ENCODE measurements at regions not wholly inside any gene's neighbourhood (a gene's known extent, or its start where the extent isn't known, plus 50 kb on each side); places are given as distances from the start of the nearest gene placed in this dataset.

- no peak for TF ChIP-seq TAF1 (IDR thresholded peaks at IDR 0.05; ENCODE audit: borderline replicate concordance, insufficient read depth, low read length)
- TF ChIP-seq, protein P1, sequence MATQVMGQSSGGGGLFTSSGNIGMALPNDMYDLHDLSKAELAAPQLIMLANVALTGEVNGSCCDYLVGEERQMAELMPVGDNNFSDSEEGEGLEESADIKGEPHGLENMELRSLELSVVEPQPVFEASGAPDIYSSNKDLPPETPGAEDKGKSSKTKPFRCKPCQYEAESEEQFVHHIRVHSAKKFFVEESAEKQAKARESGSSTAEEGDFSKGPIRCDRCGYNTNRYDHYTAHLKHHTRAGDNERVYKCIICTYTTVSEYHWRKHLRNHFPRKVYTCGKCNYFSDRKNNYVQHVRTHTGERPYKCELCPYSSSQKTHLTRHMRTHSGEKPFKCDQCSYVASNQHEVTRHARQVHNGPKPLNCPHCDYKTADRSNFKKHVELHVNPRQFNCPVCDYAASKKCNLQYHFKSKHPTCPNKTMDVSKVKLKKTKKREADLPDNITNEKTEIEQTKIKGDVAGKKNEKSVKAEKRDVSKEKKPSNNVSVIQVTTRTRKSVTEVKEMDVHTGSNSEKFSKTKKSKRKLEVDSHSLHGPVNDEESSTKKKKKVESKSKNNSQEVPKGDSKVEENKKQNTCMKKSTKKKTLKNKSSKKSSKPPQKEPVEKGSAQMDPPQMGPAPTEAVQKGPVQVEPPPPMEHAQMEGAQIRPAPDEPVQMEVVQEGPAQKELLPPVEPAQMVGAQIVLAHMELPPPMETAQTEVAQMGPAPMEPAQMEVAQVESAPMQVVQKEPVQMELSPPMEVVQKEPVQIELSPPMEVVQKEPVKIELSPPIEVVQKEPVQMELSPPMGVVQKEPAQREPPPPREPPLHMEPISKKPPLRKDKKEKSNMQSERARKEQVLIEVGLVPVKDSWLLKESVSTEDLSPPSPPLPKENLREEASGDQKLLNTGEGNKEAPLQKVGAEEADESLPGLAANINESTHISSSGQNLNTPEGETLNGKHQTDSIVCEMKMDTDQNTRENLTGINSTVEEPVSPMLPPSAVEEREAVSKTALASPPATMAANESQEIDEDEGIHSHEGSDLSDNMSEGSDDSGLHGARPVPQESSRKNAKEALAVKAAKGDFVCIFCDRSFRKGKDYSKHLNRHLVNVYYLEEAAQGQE (IDR thresholded peaks at IDR 0.05; ENCODE audit: insufficient read depth in 1 of 2, low read depth in 2 of 2, low read length in 2 of 2) = no peak
- TF ChIP-seq POLR2AphosphoS5 (IDR thresholded peaks at IDR 0.05; ENCODE audit: low read depth, low read length) = no peak
- TF ChIP-seq FOXP2 (optimal IDR thresholded peaks at IDR 0.05; ENCODE audit: borderline replicate concordance, extremely low read depth, extremely low read length, insufficient read depth) = no peak
- no peak for TF ChIP-seq SIN3A (IDR thresholded peaks at IDR 0.05; ENCODE audit: borderline replicate concordance, insufficient read depth, low read length)
Observed at GRCh38 chr4:18389115-18389514, 367.6 kb upstream of the LCORL start.

GRCh38 chr4:18388039-18388438 lies 366.5 kb upstream of the LCORL start:
- TF ChIP-seq SIN3A (IDR thresholded peaks at IDR 0.05; ENCODE audit: borderline replicate concordance, insufficient read depth, low read length) (no peak), POLR2AphosphoS5 (IDR thresholded peaks at IDR 0.05; ENCODE audit: low read depth, low read length) (no peak), FOXP2 (optimal IDR thresholded peaks at IDR 0.05; ENCODE audit: borderline replicate concordance, extremely low read depth, extremely low read length, insufficient read depth) (no peak), TAF1 (IDR thresholded peaks at IDR 0.05; ENCODE audit: borderline replicate concordance, insufficient read depth, low read length) (no peak)
- TF ChIP-seq, protein P1 (IDR thresholded peaks at IDR 0.05; ENCODE audit: insufficient read depth in 1 of 2, low read depth in 2 of 2, low read length in 2 of 2) = no peak

DNA sequence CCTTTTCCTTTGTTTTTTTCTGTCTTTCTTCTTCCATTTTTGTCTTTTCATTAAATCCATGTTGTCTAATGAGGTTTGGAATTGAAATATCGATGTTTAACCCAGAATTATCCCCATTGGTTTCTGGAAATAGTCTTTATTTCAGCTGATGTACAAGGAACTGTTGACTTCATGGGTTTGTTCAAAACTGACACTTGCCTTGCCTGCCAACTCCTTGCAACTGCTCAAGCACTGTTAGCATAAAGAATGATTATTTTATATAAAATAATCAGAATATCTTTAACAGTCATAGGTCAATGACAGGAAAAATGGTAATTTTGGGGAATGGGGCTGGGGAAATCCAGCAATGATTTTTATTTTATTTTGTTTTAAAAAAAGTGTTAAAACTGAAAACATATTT lies 359.6 kb upstream of the LCORL start:
- TF ChIP-seq FOXP2 (optimal IDR thresholded peaks at IDR 0.05; ENCODE audit: borderline replicate concordance, extremely low read depth, extremely low read length, insufficient read depth) (no peak), POLR2AphosphoS5 (IDR thresholded peaks at IDR 0.05; ENCODE audit: low read depth, low read length) (no peak), SIN3A (IDR thresholded peaks at IDR 0.05; ENCODE audit: borderline replicate concordance, insufficient read depth, low read length) (no peak), TAF1 (IDR thresholded peaks at IDR 0.05; ENCODE audit: borderline replicate concordance, insufficient read depth, low read length) (no peak)
- TF ChIP-seq, protein P1 (IDR thresholded peaks at IDR 0.05; ENCODE audit: insufficient read depth in 1 of 2, low read depth in 2 of 2, low read length in 2 of 2) = no peak

DNA sequence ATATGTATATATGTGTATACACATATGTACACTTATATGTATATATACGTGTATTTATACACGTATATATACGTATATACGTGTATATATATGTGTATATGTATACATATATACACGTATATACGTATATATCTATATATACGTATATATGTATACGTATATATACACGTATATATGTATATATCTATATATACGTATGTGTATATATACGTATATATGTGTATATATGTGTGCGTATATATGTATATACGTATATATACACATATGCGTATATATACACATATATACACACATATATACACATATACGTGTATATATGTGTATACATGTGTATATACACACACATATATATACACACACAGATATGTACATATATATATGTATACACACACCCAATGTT lies 348.0 kb upstream of the LCORL start:
- TF ChIP-seq TAF1 (IDR thresholded peaks at IDR 0.05; ENCODE audit: borderline replicate concordance, insufficient read depth, low read length) (no peak), POLR2AphosphoS5 (IDR thresholded peaks at IDR 0.05; ENCODE audit: low read depth, low read length) (no peak), SIN3A (IDR thresholded peaks at IDR 0.05; ENCODE audit: borderline replicate concordance, insufficient read depth, low read length) (no peak), FOXP2 (optimal IDR thresholded peaks at IDR 0.05; ENCODE audit: borderline replicate concordance, extremely low read depth, extremely low read length, insufficient read depth) (no peak)
- TF ChIP-seq, protein P1 (IDR thresholded peaks at IDR 0.05; ENCODE audit: insufficient read depth in 1 of 2, low read depth in 2 of 2, low read length in 2 of 2) = no peak

GRCh38 chr4:18366892-18367291 lies 345.3 kb upstream of the LCORL start:
- TF ChIP-seq SIN3A (IDR thresholded peaks at IDR 0.05; ENCODE audit: borderline replicate concordance, insufficient read depth, low read length) = no peak
- TF ChIP-seq POLR2AphosphoS5 (IDR thresholded peaks at IDR 0.05; ENCODE audit: low read depth, low read length) = no peak
- no peak for TF ChIP-seq FOXP2 (optimal IDR thresholded peaks at IDR 0.05; ENCODE audit: borderline replicate concordance, extremely low read depth, extremely low read length, insufficient read depth)
- TF ChIP-seq, protein P1 (IDR thresholded peaks at IDR 0.05; ENCODE audit: insufficient read depth in 1 of 2, low read depth in 2 of 2, low read length in 2 of 2) = no peak
- no peak for TF ChIP-seq TAF1 (IDR thresholded peaks at IDR 0.05; ENCODE audit: borderline replicate concordance, insufficient read depth, low read length)

Measured in PFSK-1 (cell line).